Neural cell (in vitro differentiated cells): ENCODE measurements at regions not wholly inside any gene's neighbourhood (a gene's known extent, or its start where the extent isn't known, plus 50 kb on each side); places are given as distances from the start of the nearest gene placed in this dataset.

Experiments
- H2AFZ ChIP-seq: fragments of 200-600, 300-800 bp; sonication (generic), shearing (Covaris generic); 2 replicates; pipeline ENCODE4 v1.6.0; 2014; ENCODE audit warnings: low read depth, mild to moderate bottlenecking, antibody characterized with exemption, low read length, moderate library complexity
- H3F3A ChIP-seq: fragments of 200-600 bp; shearing (Covaris generic); 2 replicates; pipeline ENCODE4 v1.6.1; 2016; ENCODE audit warnings: mild to moderate bottlenecking, moderate library complexity, mixed read lengths, antibody characterized with exemption, low read length; ENCODE audit not compliant: insufficient read depth, poor library complexity, severe bottlenecking
- H3K27ac ChIP-seq: fragments of 200-600, 300-800 bp; sonication (generic), shearing (Covaris generic); 2 replicates; pipeline ENCODE4 v1.5.1; 2014; ENCODE audit warnings: mild to moderate bottlenecking, low read length, moderate library complexity
- H3K27me3 ChIP-seq: fragments of 300-800, 200-600 bp; sonication (generic), shearing (Covaris generic); 2 replicates; pipeline ENCODE4 v1.6.0; 2014; ENCODE audit warnings: mild to moderate bottlenecking, low read depth, low read length, moderate library complexity; ENCODE audit not compliant: insufficient read depth
- H3K36me3 ChIP-seq: fragments of 300-800, 200-600 bp; sonication (generic), shearing (Covaris generic); 2 replicates; pipeline ENCODE4 v1.5.1; 2014; ENCODE audit warnings: mild to moderate bottlenecking, antibody characterized with exemption, low read length, moderate library complexity; ENCODE audit not compliant: insufficient read depth
- H3K4me2 ChIP-seq: fragments of 300-800, 200-600 bp; sonication (generic), shearing (Covaris generic); 2 replicates; pipeline ENCODE4 v1.6.0; 2014; ENCODE audit warnings: mild to moderate bottlenecking, low read length
- H3K4me3 ChIP-seq: fragments of 300-800, 200-600 bp; sonication (generic), shearing (Covaris generic); 2 replicates; pipeline ENCODE4 v1.5.1; 2014; ENCODE audit warnings: mild to moderate bottlenecking, low read length, moderate library complexity
- H3K79me2 ChIP-seq: fragments of 200-600 bp; shearing (Covaris generic); replicated peaks from 2 replicates; pipeline ENCODE4 v1.6.0; 2014; ENCODE audit warnings: mild to moderate bottlenecking, low read length, moderate library complexity; ENCODE audit not compliant: insufficient read depth
- H3K9ac ChIP-seq: fragments of 300-800, 200-600 bp; sonication (generic), shearing (Covaris generic); 2 replicates; pipeline ENCODE4 v1.6.1; 2016; ENCODE audit warnings: mild to moderate bottlenecking, low read length, mixed read lengths
- H3K9me2 ChIP-seq: fragments of 200-600 bp; shearing (Covaris generic); 2 replicates; pipeline ENCODE4 v1.6.1; 2016; ENCODE audit warnings: mild to moderate bottlenecking, low read length, mixed read lengths; ENCODE audit not compliant: insufficient read depth
- H3K9me3 ChIP-seq: fragments of 200-600, 300-800 bp; sonication (generic), shearing (Covaris generic); 2 replicates; pipeline ENCODE4 v1.6.1; 2016; ENCODE audit warnings: mild to moderate bottlenecking, mixed run types, low read length, moderate library complexity, mixed read lengths
- H4K20me1 ChIP-seq: fragments of 200-600 bp; shearing (Covaris generic); 2 replicates; pipeline ENCODE4 v1.6.1; 2016; ENCODE audit warnings: mild to moderate bottlenecking, mixed run types; ENCODE audit not compliant: insufficient read depth
- CTCF ChIP-seq: fragments of 450-650 bp; IDR thresholded peaks from 2 replicates; pipeline ENCODE4 v1.5.1; 2014; ENCODE audit warnings: antibody characterized with exemption, mild to moderate bottlenecking, moderate library complexity; ENCODE audit not compliant: poor library complexity, severe bottlenecking
- EP300 ChIP-seq: fragments of 450-650 bp; conservative IDR thresholded peaks from 2 replicates; pipeline ENCODE4 v1.6.1; 2014; ENCODE audit warnings: antibody characterized with exemption, mild to moderate bottlenecking, moderate library complexity; ENCODE audit not compliant: poor library complexity, severe bottlenecking
- EZH2 ChIP-seq: fragments of 200-600, 300-800 bp; shearing (Covaris generic), sonication (generic); IDR thresholded peaks from 2 replicates; pipeline ENCODE4 v1.6.1; 2014; ENCODE audit warnings: antibody characterized with exemption, low read length, borderline replicate concordance, mild to moderate bottlenecking; ENCODE audit not compliant: insufficient read depth, poor library complexity, severe bottlenecking
- MXI1 ChIP-seq: fragments of 450-650 bp; conservative IDR thresholded peaks from 2 replicates; pipeline ENCODE4 v1.6.1; 2014; ENCODE audit warnings: antibody characterized with exemption, mild to moderate bottlenecking; ENCODE audit not compliant: poor library complexity, severe bottlenecking
- POLR2AphosphoS5 ChIP-seq: IDR thresholded peaks from 2 replicates; pipeline ENCODE4 v1.6.1; 2012
- RAD21 ChIP-seq: fragments of 450-650 bp; conservative IDR thresholded peaks from 2 replicates; pipeline ENCODE4 v1.6.1; 2014; ENCODE audit warnings: antibody characterized with exemption, mild to moderate bottlenecking, moderate library complexity
- REST ChIP-seq: IDR thresholded peaks from 2 replicates; pipeline ENCODE4 v1.6.1; 2012; ENCODE audit warnings: borderline replicate concordance
- SMC3 ChIP-seq: fragments of 450-650 bp; conservative IDR thresholded peaks from 2 replicates; pipeline ENCODE4 v1.6.1; 2014; ENCODE audit warnings: antibody characterized with exemption, mild to moderate bottlenecking, moderate library complexity; ENCODE audit not compliant: poor library complexity
- TAF1 ChIP-seq: IDR thresholded peaks from 2 replicates; pipeline ENCODE4 v1.6.1; 2012; ENCODE audit warnings: low read depth

- no peaks in the 10 kb centered on the region for H3K79me2 ChIP-seq
- no peaks in the 10 kb centered on the region for H3F3A ChIP-seq
- H3K9me2 ChIP-seq: no peaks in the 10 kb centered on the region
- no peak for TF ChIP-seq REST
- no peak for TF ChIP-seq EP300
- no peak for TF ChIP-seq EZH2
- TF ChIP-seq TAF1: no peak
- no peak for TF ChIP-seq CTCF
- TF ChIP-seq RAD21: no peak
- TF ChIP-seq POLR2AphosphoS5: no peak
- TF ChIP-seq SMC3: no peak
- no peak for TF ChIP-seq MXI1
- no peak overlapping the region for H3K4me2 ChIP-seq
- no peak overlapping the region for H2AFZ ChIP-seq
- H3K4me3 ChIP-seq: no peak overlapping the region
- H3K9me3 ChIP-seq: no peaks in the 10 kb centered on the region
- H3K27ac ChIP-seq: no peak overlapping the region
- no peaks in the 10 kb centered on the region for H3K36me3 ChIP-seq
- no peaks in the 10 kb centered on the region for H3K27me3 ChIP-seq
- H3K9ac ChIP-seq: no peak overlapping the region
- no peaks in the 10 kb centered on the region for H4K20me1 ChIP-seq
Measured at GRCh38 chr13:31031482-31031881, 99.0 kb downstream of the TEX26 start.

GRCh38 chr13:31029102-31029501 lies 96.6 kb downstream of the TEX26 start:
- TF ChIP-seq RAD21 (no peak), CTCF (no peak), TAF1 (no peak), REST (no peak), POLR2AphosphoS5 (no peak), EP300 (no peak), SMC3 (no peak), MXI1 (no peak), EZH2 (no peak)
- Histone ChIP-seq H2AFZ (no peak overlapping the region), H3K79me2 (no peaks in the 10 kb centered on the region), H4K20me1 (no peaks in the 10 kb centered on the region), H3K9me2 (no peaks in the 10 kb centered on the region), H3K27me3 (no peaks in the 10 kb centered on the region), H3K9me3 (no peaks in the 10 kb centered on the region), H3F3A (no peaks in the 10 kb centered on the region), H3K27ac (no peak overlapping the region), H3K9ac (no peak overlapping the region), H3K4me2 (no peak overlapping the region), H3K4me3 (no peak overlapping the region), H3K36me3 (no peaks in the 10 kb centered on the region)
